Gastroesophageal sphincter (tissue), 4 donors: ENCODE measurements at regions not wholly inside any gene's neighbourhood (a gene's known extent, or its start where the extent isn't known, plus 50 kb on each side); places are given as distances from the start of the nearest gene placed in this dataset.

Experiments
- ATAC-seq: fragments of 150-250 bp; one replicate; pipeline ENCODE4 v1.9.1; 2016; ENCODE audit warnings: mild to moderate bottlenecking, moderate library complexity
- H3K27ac ChIP-seq, 4 donors: fragments of 200-600 bp; sonication (generic) in 3 of 4; 1 replicate in 3 of 4; 2 replicates in 1 of 4; pipeline ENCODE4 v1.5.1; 2016 to 2019
- H3K27me3 ChIP-seq: fragments of 200-600 bp; sonication (generic); one replicate; pipeline ENCODE4 v1.5.1; 2019
- H3K36me3 ChIP-seq, 2 donors: fragments of 200-600 bp; sonication (generic); one replicate each; pipeline ENCODE4 v1.5.1; 2019; ENCODE audit warnings: control low read depth in 1 of 2
- H3K4me1 ChIP-seq, 3 donors: fragments of 200-600 bp; sonication (generic); 1 replicate in 2 of 3; 2 replicates in 1 of 3; pipeline ENCODE4 v1.5.1; 2016 to 2019; ENCODE audit warnings: control low read depth in 2 of 3
- H3K4me3 ChIP-seq, 2 donors: fragments of 200-600 bp; sonication (generic); one replicate each; pipeline ENCODE4 v1.5.1; 2019; ENCODE audit warnings: mild to moderate bottlenecking in 1 of 2, moderate library complexity in 1 of 2
- H3K9me3 ChIP-seq, 3 donors: fragments of 200-600 bp; sonication (generic); one replicate each; pipeline ENCODE4 v1.5.1; 2017 to 2019; ENCODE audit warnings: control low read depth in 2 of 3
- CTCF ChIP-seq, 4 experiments: fragments of 200-600 bp in 2 of 4; fragments of 450-650 bp in 2 of 4; sonication (generic) in 1 of 4; IDR thresholded peaks; one replicate each; pipeline ENCODE4 v1.5.1; 2017 to 2019; ENCODE audit warnings: antibody characterized with exemption in 4 of 4, mild to moderate bottlenecking in 2 of 4, moderate library complexity in 2 of 4
- EP300 ChIP-seq: sonication (generic); formaldehyde crosslinking; IDR thresholded peaks from one replicate; pipeline ENCODE4 v1.6.1; 2017; ENCODE audit warnings: antibody characterized with exemption, mild to moderate bottlenecking
- POLR2A ChIP-seq, 2 donors: fragments of 450-650 bp; IDR thresholded peaks; one replicate each; pipeline ENCODE4 v1.6.1; 2017; ENCODE audit warnings: antibody characterized with exemption in 2 of 2, mild to moderate bottlenecking in 2 of 2, moderate library complexity in 1 of 2
- POLR2AphosphoS5 ChIP-seq: sonication (generic); formaldehyde crosslinking; IDR thresholded peaks from one replicate; pipeline ENCODE4 v1.6.1; 2017; ENCODE audit warnings: antibody characterized with exemption
- WGBS, 2 donors: methylation state at CpG; one replicate each; pipeline ENCODE4 v1.1.5; 2018; ENCODE audit warnings: low coverage in 1 of 2; 5-methylcytosine and 5-hydroxymethylcytosine counted together

DNA sequence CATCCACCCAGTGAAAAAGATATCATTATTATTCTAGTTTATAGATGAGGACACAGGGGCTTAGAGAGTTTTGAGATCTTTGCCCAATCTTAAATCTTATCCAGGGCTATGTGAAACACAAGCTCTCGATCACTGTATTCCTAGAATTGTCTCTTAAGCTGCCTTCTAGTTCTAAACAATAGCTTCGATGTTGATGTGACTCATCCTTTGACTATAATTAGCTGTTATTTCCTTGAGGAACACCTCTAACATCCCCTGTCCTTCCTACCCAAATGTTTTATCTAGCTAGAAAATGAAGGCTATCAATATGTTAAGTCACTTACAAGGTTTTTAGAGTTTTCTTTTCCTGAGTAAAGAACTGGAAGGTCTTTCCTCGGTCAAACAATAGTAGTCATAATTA, 83.1 kb upstream of the STAC start:
- Histone ChIP-seq H3K4me3 (no peak overlapping the region), H3K27me3 (no peaks in the 10 kb centered on the region), H3K4me1 (peaks cover 0 to 13% (median 0%) of the 10 kb centered on the region in 3 donors), H3K27ac (no peak overlapping the region), H3K36me3 (no peaks in the 10 kb centered on the region), H3K9me3 (no peaks in the 10 kb centered on the region)
- no peak for ATAC-seq
- TF ChIP-seq POLR2A (IDR thresholded peaks at IDR 0.05): no peak
- no peak for TF ChIP-seq POLR2AphosphoS5
- no peak for TF ChIP-seq EP300
- TF ChIP-seq CTCF (IDR thresholded peaks at IDR 0.05): no peak
- WGBS, 2 donors: 41 to 57% methylated on average over 3 of the region's 3 CpGs

DNA sequence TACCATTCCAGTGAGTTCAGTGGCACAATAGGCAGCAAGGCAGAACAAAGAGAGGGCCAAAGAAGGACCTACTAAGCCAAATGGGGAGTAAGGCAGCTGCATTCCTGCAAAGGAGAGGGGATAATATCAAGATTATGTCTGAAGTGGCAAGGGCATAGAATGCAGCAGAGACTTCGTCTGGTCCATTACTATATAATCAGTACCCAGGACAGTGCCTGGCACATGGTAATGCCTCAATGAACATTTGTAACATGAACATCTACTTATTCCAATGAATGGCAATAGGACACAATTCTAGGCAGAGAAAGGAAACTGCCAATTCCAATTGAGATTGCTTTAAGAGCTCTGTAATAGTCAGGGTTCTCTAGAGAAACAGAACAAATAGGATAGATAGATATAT, 82.1 kb upstream of the STAC start:
- TF ChIP-seq POLR2A (IDR thresholded peaks at IDR 0.05): no peak
- TF ChIP-seq POLR2AphosphoS5: no peak
- TF ChIP-seq CTCF (IDR thresholded peaks at IDR 0.05): no peak
- TF ChIP-seq EP300: no peak
- no peaks in the 10 kb centered on the region for H3K9me3 ChIP-seq
- H3K36me3 ChIP-seq: no peaks in the 10 kb centered on the region
- 75 to 88% methylated on average over 1 of the region's 1 CpG for WGBS, 2 donors
- peaks cover 0 to 13% (median 0%) of the 10 kb centered on the region in 3 donors for H3K4me1 ChIP-seq
- H3K4me3 ChIP-seq: no peak overlapping the region
- no peaks in the 10 kb centered on the region for H3K27me3 ChIP-seq
- ATAC-seq: no peak
- H3K27ac ChIP-seq: no peak overlapping the region

DNA sequence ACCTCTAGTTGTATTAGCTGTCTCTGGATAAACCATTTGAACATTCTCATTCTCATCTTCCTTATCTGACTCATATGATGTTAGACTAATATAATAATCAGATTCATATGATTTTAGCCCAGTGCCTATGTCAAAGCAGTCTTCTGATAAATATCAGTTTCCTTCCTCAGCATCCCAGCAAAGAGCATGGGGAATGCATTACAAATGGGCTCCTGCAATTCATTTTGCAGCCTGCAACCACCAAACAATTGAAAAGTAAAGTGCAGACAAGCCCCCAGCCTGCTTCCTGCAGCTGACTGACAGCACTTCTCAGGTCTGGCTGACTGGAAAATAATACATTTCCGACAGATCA, 78.2 kb upstream of the STAC start:
- no peaks in the 10 kb centered on the region for H3K9me3 ChIP-seq
- TF ChIP-seq POLR2AphosphoS5: no peak
- H3K27me3 ChIP-seq: no peaks in the 10 kb centered on the region
- 31 to 38% methylated on average over 1 of the region's 1 CpG for WGBS, 2 donors
- ATAC-seq: no peak
- no peak overlapping the region for H3K4me3 ChIP-seq
- peaks cover 0 to 2% (median 0%) of the 10 kb centered on the region in 3 donors for H3K4me1 ChIP-seq
- no peaks in the 10 kb centered on the region for H3K36me3 ChIP-seq
- H3K27ac ChIP-seq: no peak overlapping the region

DNA sequence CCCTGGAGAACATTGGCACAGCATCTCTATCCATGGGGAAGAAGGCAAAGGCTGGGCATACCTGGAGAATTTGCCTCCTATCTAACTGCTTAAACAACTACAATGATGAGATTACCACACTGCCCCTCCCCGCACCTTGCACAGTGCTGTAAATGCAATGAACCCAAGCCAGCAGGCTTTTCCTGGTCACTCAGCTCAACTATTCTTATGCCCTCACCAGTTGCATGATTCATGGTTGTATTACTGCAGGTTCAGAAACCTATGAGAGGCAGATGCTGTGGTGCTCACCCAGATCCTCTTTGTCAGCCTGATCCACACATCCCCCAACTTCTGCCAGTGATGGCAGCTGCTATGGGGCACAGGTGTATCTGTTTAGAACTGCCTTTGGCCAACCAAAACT, 77.7 kb upstream of the STAC start:
- 100% methylated on average over 1 of the region's 1 CpG; no CpG with 5 or more reads in 1 of the 2 donors for WGBS, 2 donors
- no peak overlapping the region for H3K27ac ChIP-seq
- no peaks in the 10 kb centered on the region for H3K4me1 ChIP-seq
- ATAC-seq: no peak
- H3K9me3 ChIP-seq: no peaks in the 10 kb centered on the region
- TF ChIP-seq CTCF (IDR thresholded peaks at IDR 0.05) (no peak), POLR2A (IDR thresholded peaks at IDR 0.05) (no peak), POLR2AphosphoS5 (no peak), EP300 (no peak)
- H3K27me3 ChIP-seq: no peaks in the 10 kb centered on the region
- no peaks in the 10 kb centered on the region for H3K36me3 ChIP-seq
- no peak overlapping the region for H3K4me3 ChIP-seq

GRCh38 chr3:36303286-36303685, 77.0 kb upstream of the STAC start:
- H3K4me1 ChIP-seq: no peaks in the 10 kb centered on the region

More at GRCh38 chr3:36303286-36303685, 77.0 kb upstream of the STAC start:
- no peak for TF ChIP-seq POLR2A (IDR thresholded peaks at IDR 0.05)
- TF ChIP-seq POLR2AphosphoS5: no peak
- TF ChIP-seq EP300: no peak
- no peak for TF ChIP-seq CTCF (IDR thresholded peaks at IDR 0.05)
- Histone ChIP-seq H3K36me3 (no peaks in the 10 kb centered on the region), H3K27ac (no peak overlapping the region), H3K27me3 (no peaks in the 10 kb centered on the region), H3K4me3 (no peak overlapping the region), H3K9me3 (no peaks in the 10 kb centered on the region)
- ATAC-seq: no peak
- 79 to 87% methylated on average over 3 to 5 of the region's 5 CpGs for WGBS, 2 donors
